ENCODE measurements at regions not wholly inside any gene's neighbourhood (a gene's known extent, or its start where the extent isn't known, plus 50 kb on each side); places are given as distances from the start of the nearest gene placed in this dataset.

DNA sequence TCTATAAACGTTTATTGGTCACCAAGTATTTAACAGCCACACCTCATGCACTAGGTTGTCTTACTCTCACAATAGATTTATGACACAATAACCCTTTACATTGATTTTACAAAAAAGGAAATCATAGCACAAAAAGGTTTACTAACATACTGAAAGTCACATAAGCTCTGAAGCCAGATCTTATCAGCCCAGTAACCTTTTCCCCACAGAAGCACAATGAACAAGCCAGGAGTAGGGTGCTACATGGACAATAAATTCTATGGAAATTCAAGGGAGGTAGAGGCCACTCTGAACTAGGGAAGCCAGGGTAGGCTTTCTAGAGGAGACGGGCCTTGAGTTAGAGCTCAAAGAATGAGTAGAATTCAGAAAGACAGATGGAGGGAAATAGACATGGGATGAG is 633.5 kb upstream of the CADM1 start:
- H3K36me3 Mint-ChIP-seq, result no peaks in the 10 kb centered on the region
- Histone ChIP-seq H2AFZ (ENCODE audit: insufficient read depth, low read depth, low read length, poor library complexity, severe bottlenecking) (no peak overlapping the region), H3K27me3 (ENCODE audit: control insufficient read depth in 2 of 2, insufficient read depth in 2 of 2, low read length in 2 of 2) (no peaks in the 10 kb centered on the region), H3K4me1 (ENCODE audit: control insufficient read depth in 1 of 2, insufficient read depth in 2 of 2, low read length in 2 of 2) (no peaks in the 10 kb centered on the region), H3K4me2 (replicated peaks; ENCODE audit: extremely low read depth, low read length, poor library complexity, severe bottlenecking) (no peak overlapping the region), H3K27ac (ENCODE audit: low read depth in 1 of 2, low read length in 2 of 2) (no peak overlapping the region), H3K79me2 (ENCODE audit: insufficient read depth, low read length) (no peaks in the 10 kb centered on the region), H3K9ac (ENCODE audit: insufficient read depth, low read length, poor library complexity, severe bottlenecking) (no peak overlapping the region), H3K36me3 (replicated peaks in 1 of 2; ENCODE audit: control insufficient read depth in 1 of 2, insufficient read depth in 2 of 2, low read length in 2 of 2) (no peaks in the 10 kb centered on the region), H3K4me3 (replicated peaks in 1 of 3; ENCODE audit: low read depth in 2 of 3, low read length in 3 of 3) (no peak overlapping the region), H3K9me3 (replicated peaks in 1 of 2; ENCODE audit: control insufficient read depth in 1 of 2, insufficient read depth in 1 of 2, low read length in 2 of 2) (no peaks in the 10 kb centered on the region), H4K20me1 (ENCODE audit: insufficient read depth, low read length) (no peaks in the 10 kb centered on the region)
- no peak for DNase-seq
- no peak overlapping the region for H3K4me3 Mint-ChIP-seq
- H3K27me3 Mint-ChIP-seq (ENCODE audit: low read depth in 3 of 3), result peaks cover 0 to 8% (median 2%) of the 10 kb centered on the region in 3 donors
- 100% methylated on average over 1 of the region's 2 CpGs for WGBS (ENCODE audit: insufficient coverage)
- no peaks in the 10 kb centered on the region for H3K4me1 Mint-ChIP-seq
- intact Hi-C loops (cut with micrococcal nuclease), result no loop called here
- TF ChIP-seq, protein P1, sequence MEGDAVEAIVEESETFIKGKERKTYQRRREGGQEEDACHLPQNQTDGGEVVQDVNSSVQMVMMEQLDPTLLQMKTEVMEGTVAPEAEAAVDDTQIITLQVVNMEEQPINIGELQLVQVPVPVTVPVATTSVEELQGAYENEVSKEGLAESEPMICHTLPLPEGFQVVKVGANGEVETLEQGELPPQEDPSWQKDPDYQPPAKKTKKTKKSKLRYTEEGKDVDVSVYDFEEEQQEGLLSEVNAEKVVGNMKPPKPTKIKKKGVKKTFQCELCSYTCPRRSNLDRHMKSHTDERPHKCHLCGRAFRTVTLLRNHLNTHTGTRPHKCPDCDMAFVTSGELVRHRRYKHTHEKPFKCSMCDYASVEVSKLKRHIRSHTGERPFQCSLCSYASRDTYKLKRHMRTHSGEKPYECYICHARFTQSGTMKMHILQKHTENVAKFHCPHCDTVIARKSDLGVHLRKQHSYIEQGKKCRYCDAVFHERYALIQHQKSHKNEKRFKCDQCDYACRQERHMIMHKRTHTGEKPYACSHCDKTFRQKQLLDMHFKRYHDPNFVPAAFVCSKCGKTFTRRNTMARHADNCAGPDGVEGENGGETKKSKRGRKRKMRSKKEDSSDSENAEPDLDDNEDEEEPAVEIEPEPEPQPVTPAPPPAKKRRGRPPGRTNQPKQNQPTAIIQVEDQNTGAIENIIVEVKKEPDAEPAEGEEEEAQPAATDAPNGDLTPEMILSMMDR (IDR thresholded peaks at IDR 0.05), result no peak
- H3K27ac Mint-ChIP-seq, result no peak overlapping the region
- H3K9me3 Mint-ChIP-seq, result peaks cover 0 to 3% (median 1%) of the 10 kb centered on the region in 7 donors

DNA sequence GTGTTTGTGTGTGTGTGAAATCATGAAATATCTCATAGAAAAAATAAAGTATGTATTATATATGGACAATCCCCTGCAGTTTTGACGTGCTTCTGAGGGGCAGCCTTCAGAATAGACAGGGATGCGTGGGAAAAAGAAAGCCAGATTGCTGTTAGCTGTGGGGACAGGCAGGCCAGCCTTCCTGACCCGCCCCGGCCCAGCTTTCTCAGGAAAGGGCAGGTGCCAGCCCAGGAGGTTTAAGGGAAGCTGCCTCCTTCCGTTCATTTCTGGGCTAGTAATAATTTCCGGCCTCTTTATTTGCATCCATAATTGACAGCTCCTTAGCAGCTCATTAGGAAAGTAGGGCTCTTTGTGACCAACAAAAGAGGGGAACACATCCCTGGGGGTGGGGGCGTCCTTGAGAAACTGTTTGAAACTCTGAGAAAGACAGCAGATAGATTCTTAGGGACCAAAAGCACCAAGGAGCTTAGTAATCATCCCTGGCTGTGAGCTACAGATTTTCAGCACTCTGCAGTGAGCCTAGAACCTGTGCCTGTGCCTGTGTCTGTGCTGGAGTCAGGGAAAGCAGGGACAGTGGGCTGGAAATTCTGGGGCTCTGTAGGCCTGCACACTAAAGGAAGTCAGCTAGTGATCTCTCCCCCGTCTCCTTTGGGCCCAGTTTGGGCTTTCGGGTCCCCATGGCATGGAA is 632.9 kb upstream of the CADM1 start:
- 37% methylated on average over 4 of the region's 9 CpGs for WGBS (ENCODE audit: insufficient coverage)
- Mint-ChIP-seq H3K27me3 (ENCODE audit: low read depth in 3 of 3) (peaks cover 0 to 8% (median 4%) of the 10 kb centered on the region in 3 donors), H3K36me3 (no peaks in the 10 kb centered on the region), H3K27ac (no peak overlapping the region), H3K4me3 (no peak overlapping the region), H3K4me1 (no peaks in the 10 kb centered on the region), H3K9me3 (peaks cover 0 to 3% (median 1%) of the 10 kb centered on the region in 7 donors)
- TF ChIP-seq, protein P1 (IDR thresholded peaks at IDR 0.05), result no peak
- Histone ChIP-seq H3K4me1 (ENCODE audit: control insufficient read depth in 1 of 2, insufficient read depth in 2 of 2, low read length in 2 of 2) (no peaks in the 10 kb centered on the region), H3K9ac (ENCODE audit: insufficient read depth, low read length, poor library complexity, severe bottlenecking) (no peak overlapping the region), H3K4me3 (replicated peaks in 1 of 3; ENCODE audit: low read depth in 2 of 3, low read length in 3 of 3) (no peak overlapping the region), H2AFZ (ENCODE audit: insufficient read depth, low read depth, low read length, poor library complexity, severe bottlenecking) (no peak overlapping the region), H3K27ac (ENCODE audit: low read depth in 1 of 2, low read length in 2 of 2) (no peak overlapping the region), H3K79me2 (ENCODE audit: insufficient read depth, low read length) (no peaks in the 10 kb centered on the region), H3K9me3 (replicated peaks in 1 of 2; ENCODE audit: control insufficient read depth in 1 of 2, insufficient read depth in 1 of 2, low read length in 2 of 2) (no peaks in the 10 kb centered on the region), H4K20me1 (ENCODE audit: insufficient read depth, low read length) (no peaks in the 10 kb centered on the region), H3K4me2 (replicated peaks; ENCODE audit: extremely low read depth, low read length, poor library complexity, severe bottlenecking) (no peak overlapping the region), H3K36me3 (replicated peaks in 1 of 2; ENCODE audit: control insufficient read depth in 1 of 2, insufficient read depth in 2 of 2, low read length in 2 of 2) (no peaks in the 10 kb centered on the region), H3K27me3 (ENCODE audit: control insufficient read depth in 2 of 2, insufficient read depth in 2 of 2, low read length in 2 of 2) (no peaks in the 10 kb centered on the region)
- intact Hi-C loops (cut with micrococcal nuclease), result no loop called here
- no peak for DNase-seq

Measured in CD14-positive monocyte (primary cell).